HG03045 (cell line): ENCODE measurements at regions not wholly inside any gene's neighbourhood (a gene's known extent, or its start where the extent isn't known, plus 50 kb on each side); places are given as distances from the start of the nearest gene placed in this dataset.

Experiments
- ATAC-seq: cut with Tn5 transposase; IDR thresholded peaks from one replicate; pipeline ENCODE4 v1.9.1; 2021; ENCODE audit warnings: mild to moderate bottlenecking, moderate library complexity; ENCODE audit not compliant: unreplicated experiment

DNA sequence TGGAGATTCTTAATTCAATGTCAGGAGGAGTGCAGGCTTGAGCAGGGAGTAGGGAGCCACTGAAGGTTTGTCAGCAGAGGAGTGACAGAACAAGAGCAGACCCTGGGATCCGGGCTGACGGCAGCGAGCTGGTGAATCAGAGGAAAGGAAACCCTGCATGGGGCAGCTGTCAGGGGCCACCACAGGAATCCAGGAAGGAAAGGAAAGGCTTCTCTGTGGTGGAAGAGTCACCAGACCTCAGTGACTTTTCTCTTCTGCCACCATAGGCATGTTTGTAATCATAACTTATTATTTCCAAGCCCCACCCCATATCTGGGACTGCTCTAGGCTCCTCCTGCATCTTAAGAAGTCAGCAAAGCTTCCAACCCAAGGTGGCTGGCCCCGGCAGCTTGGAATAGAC, 150.9 kb downstream of the BCOR start:
- ATAC-seq: no peak

DNA sequence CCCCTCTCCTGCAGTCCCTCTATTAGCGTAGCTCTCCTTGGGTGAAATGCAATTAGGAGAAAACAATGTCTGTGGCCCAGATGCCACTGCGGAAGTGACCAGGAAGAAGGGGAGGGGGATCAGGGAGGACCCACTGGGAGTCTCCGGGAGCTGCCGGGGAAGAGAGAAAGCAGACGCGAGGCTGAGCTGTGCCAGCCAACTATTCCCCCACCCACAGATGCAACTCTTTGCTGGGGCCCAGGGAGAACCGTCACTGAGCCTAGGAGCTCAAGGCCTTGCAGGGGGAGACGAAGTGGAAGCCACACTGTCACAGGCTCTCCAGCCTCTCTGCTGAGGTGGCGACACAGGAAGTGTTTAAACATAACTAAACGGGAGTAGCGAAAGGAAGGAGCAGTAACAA, 149.2 kb downstream of the BCOR start:
- no peak for ATAC-seq

DNA sequence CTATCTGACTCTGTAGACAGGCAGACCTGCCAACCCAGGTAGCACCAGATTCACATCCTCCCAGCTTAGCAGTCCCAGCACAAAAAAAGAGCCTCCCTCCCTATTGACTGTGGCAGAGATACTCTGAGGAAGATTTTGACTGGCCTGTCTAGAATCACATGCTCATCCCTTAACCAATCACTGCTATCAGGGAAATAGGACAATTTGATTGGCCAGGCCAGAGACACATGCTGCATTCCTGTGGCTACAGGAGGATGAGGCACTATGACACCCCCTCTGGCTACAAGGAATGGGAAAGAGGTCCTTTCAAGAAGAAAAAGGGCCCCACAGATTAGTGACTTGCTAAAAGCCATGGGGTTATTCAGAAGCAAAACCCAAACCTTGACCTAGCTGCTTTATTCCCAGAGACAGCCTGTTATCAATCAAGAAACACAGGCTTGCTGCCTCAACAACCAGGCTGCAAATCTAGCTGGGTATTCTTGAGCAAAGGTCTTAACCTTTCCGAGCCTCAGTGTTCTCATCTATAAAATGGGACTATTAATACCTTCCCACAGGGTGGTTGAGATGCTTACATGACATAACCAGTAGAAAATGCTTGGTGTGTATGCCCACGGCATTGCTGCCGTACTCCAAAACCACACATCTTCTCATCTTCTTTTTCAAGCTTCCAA, 147.6 kb downstream of the BCOR start:
- ATAC-seq: no peak

DNA sequence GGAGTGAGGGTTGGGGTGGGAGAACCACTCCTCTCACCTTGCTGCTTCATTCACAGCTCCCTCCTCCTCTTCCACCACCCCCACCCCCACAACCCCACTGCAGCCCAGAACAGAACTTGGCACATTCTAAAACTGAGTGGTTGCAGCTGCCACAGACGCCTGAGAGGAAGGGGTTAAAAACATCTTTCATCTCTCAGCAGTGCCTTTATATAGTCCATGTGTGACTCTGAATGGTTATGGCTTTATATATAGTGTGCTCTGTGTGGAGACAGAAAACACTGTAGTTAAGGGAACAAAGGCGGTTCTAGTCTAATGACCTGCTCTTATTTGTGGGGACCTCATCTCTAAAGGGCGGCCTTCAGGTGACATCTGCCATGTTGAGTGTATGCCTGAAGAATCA, 144.8 kb downstream of the BCOR start:
- ATAC-seq: no peak

DNA sequence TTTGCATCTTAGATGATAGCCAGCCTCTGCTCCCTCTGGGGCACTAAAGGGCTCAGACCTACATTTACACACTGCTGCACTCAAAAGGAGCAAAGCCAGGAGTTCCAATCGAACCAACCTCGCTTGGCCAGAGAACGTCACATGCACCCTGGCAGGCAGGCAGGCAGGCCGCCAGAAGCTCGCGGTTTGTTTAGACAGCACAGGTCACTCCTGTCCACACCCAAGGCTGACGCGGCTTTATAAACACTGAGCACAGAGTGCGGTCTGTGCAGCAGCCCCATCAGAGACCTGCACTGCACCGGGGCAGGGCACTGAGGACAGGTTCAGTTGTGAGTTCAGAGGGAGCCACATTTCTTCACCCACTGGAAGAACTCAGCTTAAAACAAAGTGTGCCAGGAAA, 143.9 kb downstream of the BCOR start:
- ATAC-seq: no peak

DNA sequence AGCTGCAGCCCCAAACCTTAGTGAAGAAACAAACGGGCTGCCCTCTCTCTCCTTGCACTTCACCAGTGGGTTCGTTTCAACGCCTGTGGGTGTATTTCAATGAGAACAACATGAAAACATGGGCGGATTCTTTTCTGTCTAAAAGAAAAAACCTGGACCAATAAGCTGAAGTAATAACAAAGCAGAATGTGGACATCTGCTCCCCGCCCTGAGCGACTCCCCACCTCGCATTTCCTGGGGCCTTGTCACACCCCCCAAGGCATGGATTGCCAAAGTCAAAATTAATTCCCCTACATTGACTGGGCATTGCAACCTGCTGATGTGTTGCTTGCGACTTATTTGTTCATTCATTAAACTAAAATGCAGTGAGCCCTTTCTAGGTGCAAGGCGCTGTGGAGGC, 142.9 kb downstream of the BCOR start:
- no peak for ATAC-seq

DNA sequence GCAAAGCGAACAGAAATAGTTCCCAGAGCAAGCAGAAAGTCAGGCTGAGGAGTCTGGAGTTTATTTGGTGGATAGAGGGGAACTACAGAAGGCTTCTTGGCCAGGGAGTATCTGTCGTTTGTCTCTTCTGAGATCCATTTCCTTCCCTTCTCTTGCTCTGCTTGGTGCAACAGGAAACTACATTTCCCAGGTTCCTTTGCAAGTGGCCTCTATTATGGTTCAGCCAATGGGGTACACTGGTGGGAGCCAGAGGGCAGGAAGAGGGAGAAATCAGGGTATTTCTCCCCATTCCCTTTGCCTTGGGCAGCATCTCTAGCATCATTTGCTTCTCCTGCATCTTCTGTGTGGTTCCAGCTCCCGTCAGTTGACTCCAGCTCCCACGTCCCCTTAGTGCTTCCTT, 142.1 kb downstream of the BCOR start:
- ATAC-seq: no peak

DNA sequence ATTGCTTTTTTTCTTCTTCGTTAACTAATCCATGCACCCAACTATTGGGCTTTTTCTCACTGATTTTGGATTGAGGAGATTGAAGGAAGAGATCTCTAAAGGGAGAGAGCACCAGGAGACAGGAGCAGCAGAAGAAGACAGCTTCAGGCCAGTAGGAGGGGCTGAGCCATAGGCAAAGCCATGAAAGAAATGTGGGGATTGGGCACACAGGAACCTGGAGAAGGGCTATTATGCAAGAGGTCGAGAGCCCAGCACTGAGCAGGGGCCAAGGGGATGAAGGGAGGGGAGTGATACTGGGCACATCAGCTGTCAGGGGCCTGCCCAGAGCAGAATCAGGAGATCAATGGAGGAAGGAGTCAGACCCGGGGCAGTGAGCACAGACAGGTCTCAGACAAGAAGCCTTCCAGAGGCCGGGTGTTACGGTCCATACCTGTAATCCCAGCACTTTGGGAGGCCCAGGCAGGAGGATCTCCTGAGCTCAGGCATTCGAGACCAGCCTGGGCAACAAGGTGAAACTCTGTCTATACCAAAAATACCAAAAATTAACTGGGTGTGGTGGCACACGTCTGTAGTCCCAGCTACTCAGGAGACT, 140.9 kb downstream of the BCOR start:
- ATAC-seq: no peak

DNA sequence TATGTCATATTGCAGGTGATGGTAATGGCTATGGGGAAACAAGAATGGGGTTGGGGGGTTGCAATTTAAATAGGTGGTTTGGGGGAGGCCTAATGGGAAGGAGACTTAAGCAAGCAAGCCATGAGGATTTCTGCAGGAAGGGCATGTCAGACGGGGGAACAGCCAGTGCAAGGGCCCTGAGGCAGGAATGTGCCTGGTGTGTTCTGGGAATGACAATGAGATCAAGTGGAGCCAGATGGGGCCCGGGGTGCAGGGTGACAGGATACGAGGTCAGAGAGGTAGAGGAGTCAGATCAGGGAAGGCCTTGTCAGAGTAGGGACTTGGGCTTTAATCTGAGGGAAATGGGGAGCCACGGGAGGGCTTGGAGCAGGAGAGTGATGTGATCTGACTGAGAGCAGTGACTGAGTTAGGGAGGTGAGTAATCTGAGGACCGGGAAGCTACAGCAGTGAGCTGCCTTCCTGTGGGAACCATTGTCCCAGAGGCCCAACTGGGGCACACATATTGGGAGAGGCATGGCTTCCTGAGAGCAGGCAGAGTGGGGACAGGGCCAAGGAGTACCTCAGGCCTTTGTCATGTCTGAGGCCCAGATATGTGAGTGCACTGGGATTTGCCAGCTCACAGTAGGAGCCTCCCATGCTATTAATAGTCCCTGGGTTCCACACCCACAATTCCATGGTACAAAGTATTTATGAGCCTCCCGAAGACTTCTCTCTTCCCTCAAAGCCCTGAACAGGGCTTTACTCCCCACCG, 139.8 kb downstream of the BCOR start:
- ATAC-seq: no peak

DNA sequence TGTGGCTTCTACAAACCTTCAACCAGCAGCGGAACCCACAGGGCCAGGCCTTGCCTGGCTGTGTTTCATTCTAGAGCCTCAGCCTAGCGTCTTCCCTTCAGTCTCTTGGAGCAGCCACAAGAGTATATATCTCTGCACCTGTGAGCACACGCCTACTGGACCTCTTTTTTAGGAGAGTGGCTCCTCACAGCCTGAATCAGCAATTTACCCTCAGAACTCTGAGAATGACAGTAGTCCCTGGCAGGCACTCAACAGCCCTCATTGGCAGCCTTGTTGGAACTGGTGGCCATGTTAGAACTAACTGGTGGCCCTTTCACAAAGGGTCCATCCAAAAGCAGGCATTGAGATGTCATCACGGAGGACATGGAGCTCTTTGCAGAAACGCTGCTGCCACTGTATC, 138.9 kb downstream of the BCOR start:
- ATAC-seq: no peak

DNA sequence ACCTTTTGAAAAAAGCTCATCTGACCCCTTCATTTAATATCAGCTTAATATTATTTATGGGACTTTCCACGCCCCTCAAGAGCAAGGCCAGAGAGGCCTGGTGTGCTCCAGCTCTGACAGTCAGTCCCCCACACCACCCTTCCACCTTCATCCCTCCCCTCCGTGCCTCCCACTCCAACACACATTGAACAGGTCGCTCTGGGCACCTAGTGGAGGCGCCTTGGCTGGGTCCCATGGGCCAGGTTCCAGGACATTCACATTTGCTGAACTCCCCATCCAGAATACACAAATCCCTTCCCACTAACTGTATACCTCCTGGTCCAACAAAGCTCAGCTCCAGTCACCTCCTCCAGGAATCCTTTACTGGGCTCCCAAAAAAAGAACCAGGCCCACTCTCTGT, 137.5 kb downstream of the BCOR start:
- no peak for ATAC-seq

DNA sequence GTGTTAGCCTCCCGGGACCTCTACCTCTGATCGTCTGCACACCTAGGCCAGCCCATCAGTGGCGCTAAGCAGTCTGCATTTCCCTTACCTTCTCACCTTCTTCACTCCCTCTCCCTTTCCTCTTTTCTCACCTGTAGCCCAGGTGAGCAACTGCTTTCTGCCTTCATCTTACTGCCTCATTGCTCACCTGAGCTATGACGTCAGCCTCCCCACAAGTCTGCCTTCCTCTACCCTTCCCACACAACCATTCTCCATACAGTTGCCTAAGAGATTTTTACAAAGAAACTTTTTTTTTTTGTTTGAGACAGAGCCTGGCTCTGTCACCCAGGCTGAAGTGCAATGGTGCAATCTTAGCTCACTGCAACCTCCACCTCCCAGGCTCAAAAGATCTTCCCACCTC, 136.3 kb downstream of the BCOR start:
- ATAC-seq: no peak

DNA sequence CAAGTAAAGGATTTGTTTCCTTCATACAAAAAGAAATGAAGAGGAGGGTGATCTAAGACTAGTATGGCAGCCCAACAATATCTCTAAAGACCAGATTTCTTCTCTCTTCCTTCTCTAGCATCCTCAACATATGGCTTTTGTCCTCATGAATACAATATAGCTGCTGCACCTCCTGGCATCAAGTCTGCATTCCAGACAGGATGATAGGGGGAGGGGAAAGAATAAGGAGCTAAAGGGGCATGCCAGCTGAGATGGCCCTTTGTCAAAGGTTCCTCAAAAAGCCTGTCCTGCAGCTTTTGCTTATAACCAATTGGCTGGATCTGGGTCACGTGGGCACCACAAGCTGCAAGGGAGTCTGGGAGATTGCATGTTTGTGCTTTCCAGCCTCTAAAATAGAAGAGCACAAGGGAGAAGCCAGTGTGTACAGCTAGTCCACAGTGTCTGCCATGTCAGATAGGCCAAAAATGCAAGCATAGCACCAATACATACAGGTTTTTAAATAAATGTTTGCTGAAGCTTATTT, 132.6 kb downstream of the BCOR start:
- ATAC-seq: no peak

DNA sequence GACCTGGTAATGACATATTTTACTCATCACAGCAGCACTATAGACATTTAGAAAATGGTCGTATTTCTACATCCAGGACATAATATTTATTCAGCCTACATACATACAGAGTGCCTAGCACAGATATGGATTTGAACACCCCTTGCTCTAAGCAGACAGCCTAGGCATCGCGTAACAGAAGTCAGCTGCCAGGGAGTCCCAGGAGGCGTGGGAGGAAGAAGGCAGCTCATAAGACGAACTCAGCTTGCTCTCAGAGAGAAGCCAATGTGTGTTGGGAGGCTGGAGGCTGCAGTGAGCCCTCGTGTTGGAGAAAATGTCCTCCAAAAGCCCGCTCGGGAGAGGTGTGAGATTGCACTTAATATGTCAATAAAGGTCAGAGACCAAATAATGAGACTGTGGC, 131.6 kb downstream of the BCOR start:
- no peak for ATAC-seq

DNA sequence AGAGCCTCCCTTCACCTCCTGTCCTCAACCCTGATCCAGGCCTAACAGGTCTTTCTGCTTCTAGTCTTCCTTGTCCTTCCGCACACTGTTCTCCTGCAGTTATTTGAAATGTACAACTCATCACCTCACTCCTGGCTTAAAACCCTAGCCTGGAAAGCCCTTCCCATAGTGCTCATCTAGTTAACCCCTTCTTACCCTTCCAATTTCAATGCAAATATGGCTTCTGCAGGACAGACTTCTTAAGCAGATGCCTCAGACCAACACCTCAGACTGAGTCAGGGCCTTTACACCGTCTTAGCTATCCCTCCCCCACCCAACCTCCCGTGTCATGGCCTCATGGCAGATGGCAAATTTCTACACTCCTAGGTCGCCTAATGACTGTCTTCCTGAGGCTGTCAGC, 130.4 kb downstream of the BCOR start:
- no peak for ATAC-seq

DNA sequence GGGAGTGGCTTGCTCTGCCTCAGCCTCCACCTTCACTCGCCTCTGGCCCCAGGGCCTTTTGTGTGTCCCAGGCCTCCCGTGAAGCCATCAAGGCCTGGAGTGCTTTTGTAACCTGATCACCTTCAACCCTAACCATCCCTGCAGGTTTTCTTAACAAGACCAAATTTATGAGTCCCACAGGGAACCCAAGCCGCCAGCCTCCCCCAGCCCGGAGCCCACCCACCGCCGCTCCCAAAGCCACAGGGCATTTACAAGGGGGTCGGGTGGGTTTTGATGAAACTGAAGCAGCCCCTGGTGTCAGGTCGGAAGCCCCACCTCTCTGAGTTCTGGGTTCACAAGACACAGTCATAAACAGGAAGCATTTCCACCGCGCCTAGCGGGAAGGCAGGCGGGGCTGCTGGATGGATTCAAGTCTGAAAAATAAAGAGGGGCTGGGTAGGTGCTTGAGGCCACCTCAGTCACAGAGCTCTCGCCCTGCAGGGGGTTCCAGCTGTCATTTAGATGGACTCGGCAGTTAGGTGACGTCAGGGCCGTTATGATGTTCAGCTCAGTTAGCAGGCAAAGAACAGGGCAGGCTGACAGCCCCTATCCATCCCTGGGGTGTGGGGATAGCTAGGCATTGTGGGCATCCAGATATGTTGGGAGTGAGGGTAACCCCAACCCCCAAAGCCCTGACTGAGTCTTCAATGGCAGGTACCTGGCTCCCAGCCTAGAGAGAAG, 128.5 kb downstream of the BCOR start:
- ATAC-seq: no peak

DNA sequence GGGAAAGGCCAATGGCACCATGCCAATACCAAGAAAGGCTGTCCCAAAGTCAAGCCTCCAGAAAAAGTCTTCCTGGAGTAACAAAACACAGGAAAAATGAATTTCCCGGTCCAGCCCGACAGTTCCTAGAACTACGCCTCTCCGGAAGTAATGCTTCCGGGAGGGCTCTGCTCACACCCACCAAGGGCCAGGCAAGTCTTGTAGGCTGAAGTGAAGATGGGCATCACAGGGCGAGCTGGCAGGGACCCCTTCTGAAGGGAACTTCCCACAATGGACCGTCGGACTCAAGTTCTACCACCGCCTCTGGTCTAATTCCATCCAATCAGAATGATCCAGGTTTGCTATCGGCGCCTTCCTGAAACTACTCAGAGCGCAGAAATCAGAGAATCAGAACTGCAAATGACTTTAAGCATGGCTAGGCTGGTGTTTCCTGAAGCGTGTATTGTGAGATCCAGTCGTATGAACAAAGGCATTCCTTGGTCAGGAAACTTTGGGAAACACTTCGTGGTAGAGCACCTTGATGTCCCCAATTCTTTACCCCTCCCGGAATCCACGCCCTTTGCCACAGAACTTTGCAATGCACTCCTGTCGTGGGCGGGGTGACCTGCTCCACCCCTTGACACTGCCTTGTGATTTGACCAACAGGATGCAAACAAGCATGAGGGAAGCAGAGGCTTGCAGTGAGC, 127.8 kb downstream of the BCOR start:
- no peak for ATAC-seq

DNA sequence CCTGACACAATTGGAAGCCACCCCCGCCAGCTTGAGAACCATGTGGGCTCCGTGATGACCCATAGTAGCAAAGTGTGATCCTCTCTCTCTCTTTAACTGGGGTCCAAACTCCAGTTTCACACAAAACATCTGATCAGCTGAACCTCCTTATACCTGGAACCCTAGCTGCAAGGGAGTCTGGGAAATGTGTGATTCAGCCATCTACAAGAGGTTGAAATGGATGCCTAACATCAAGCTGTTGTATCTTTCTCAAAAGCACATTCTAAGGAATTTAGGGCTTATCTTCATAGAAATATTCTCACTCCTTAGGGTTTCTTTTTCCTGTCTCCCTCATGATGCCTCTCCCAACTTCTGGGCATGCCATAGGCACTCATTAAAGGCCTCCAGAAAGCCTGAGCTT, 126.0 kb downstream of the BCOR start:
- no peak for ATAC-seq

DNA sequence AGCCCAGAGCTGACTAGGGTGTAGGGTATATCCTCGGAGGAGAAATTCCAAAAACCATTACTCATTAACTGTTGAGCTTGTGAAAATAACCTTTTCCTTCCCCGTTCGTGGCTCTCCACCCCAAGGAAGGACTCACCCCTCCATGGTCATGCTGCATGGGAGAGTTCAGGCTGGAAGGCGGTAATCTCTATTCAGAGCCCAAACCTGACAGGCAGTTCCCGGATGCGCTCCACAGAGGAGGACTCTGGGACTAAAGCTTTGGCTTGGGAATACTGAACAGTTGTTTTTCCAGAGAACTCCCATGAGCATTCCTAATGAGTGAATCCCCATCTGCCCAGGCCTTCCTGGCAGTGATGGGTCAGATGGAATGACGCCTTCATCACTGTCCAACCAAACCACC, 125.4 kb downstream of the BCOR start:
- ATAC-seq: no peak

DNA sequence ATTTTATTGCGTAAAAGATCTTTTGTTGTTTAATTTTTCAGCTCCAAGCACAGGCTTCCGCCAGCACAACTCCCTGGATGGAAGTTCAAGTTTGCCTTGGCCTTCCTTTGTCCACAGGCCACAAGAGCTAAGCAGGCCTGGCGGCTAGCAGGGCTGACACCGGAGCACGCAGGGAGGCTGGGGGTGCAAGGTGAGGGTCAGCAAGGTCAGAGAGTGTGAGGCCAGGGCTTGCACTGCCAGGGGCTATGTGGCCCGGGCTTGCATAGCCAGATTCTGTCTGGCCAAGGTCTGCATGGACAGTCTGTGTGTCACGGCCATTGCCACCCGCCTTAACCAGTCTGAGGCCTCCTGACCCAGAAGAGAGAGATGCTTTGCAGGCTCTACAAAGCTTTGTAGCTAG, 123.9 kb downstream of the BCOR start:
- no peak for ATAC-seq

DNA sequence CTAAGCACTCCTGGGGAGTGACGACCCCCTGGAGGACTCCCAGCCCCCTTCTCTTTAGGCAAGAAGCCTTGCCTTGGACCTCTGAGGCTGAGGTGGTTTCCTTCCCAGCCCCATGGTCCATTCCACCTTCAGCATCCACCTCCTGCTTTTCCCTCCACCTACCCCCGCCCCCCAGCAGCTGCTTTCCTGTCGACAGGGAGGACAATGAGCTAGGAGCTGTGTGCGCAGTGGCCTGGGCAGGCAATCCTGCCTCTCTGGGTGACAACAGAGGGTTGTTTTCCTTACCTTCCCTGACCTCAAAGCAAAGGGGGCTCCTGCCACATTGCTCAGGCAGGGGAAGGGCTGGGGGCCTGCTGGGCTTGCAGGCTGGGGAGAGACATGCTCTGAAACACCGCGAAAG, 123.5 kb downstream of the BCOR start:
- no peak for ATAC-seq
